Vagina (tissue), 2 donors: ENCODE measurements at regions not wholly inside any gene's neighbourhood (a gene's known extent, or its start where the extent isn't known, plus 50 kb on each side); places are given as distances from the start of the nearest gene placed in this dataset.

Experiments used
- CTCF ChIP-seq, 3 experiments: fragments of 450-650 bp in 2 of 3; fragments of 200-600 bp in 1 of 3; sonication (generic) in 1 of 3; IDR thresholded peaks; one replicate each; pipeline ENCODE4 v1.5.1; 2017 to 2019; ENCODE audit warnings: antibody characterized with exemption in 3 of 3, mild to moderate bottlenecking in 2 of 3, moderate library complexity in 2 of 3
- POLR2A ChIP-seq, 2 donors: fragments of 450-650 bp; IDR thresholded peaks; one replicate each; pipeline ENCODE4 v1.6.1; 2017; ENCODE audit warnings: antibody characterized with exemption in 2 of 2, mild to moderate bottlenecking in 2 of 2, moderate library complexity in 2 of 2
- POLR2AphosphoS5 ChIP-seq, 2 donors: sonication (generic); formaldehyde crosslinking; IDR thresholded peaks; one replicate each; pipeline ENCODE4 v1.9.0; 2017; ENCODE audit warnings: antibody characterized with exemption in 2 of 2, mild to moderate bottlenecking in 2 of 2, low read depth in 1 of 2; ENCODE audit not compliant: insufficient read depth in 1 of 2

DNA sequence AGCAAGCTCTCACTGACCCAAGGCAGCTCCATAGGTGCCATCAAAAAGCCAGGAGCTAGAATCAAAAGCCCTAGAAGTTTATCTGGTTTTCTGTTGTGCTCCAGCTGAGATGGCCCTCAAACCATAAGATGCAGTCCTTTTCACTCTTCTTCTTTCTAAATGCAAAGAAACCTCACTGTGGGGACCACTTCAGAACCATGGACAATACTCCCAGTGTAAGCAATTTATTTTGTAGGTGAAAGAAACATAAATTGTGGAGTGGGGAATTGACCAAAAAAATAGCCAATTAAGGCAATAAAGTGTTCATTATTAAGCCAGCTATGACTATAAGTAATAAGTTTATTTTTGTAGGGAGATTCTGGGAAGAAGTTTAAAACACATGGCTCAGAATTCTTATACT, 1399.9 kb downstream of the PLA2G4A start:
- TF ChIP-seq POLR2A (IDR thresholded peaks at IDR 0.05) (no peak), CTCF (IDR thresholded peaks at IDR 0.05) (no peak), POLR2AphosphoS5 (IDR thresholded peaks at IDR 0.05; ENCODE audit: insufficient read depth in 1 of 2, low read depth in 1 of 2) (no peak)
